SU-DHL-6 (cell line): ENCODE measurements at regions not wholly inside any gene's neighbourhood (a gene's known extent, or its start where the extent isn't known, plus 50 kb on each side); places are given as distances from the start of the nearest gene placed in this dataset.

ENCODE experiments used
- H2AFZ ChIP-seq: fragments of 200-600 bp; sonication (generic); 2 replicates; pipeline ENCODE4 v1.6.1; 2014; ENCODE audit warnings: low read depth, mild to moderate bottlenecking, moderate library complexity, mixed read lengths, antibody characterized with exemption, low read length; ENCODE audit not compliant: severe bottlenecking
- H3F3A ChIP-seq: fragments of 200-600 bp; shearing (Covaris generic); 2 replicates; pipeline ENCODE4 v1.6.0; 2016; ENCODE audit warnings: antibody characterized with exemption, mild to moderate bottlenecking; ENCODE audit not compliant: insufficient read depth
- H3K27ac ChIP-seq: fragments of 200-600 bp; sonication (generic); 2 replicates; pipeline ENCODE4 v1.5.1; 2016; ENCODE audit warnings: low read depth, mild to moderate bottlenecking, low read length, moderate library complexity, mixed read lengths
- H3K27me3 ChIP-seq: fragments of 200-600 bp; sonication (generic), shearing (Covaris generic); 2 replicates; pipeline ENCODE4 v1.6.0; 2014; ENCODE audit warnings: mild to moderate bottlenecking, low read length
- H3K36me3 ChIP-seq: fragments of 200-600 bp; sonication (generic); 2 replicates; pipeline ENCODE4 v1.6.1; 2014; ENCODE audit warnings: mild to moderate bottlenecking, low read length, mixed read lengths
- H3K4me2 ChIP-seq: fragments of 300-600, 200-600 bp; shearing (Covaris generic), sonication (generic); 2 replicates; pipeline ENCODE4 v1.6.0; 2014; ENCODE audit warnings: low read length, low read depth, mild to moderate bottlenecking; ENCODE audit not compliant: poor library complexity, severe bottlenecking
- H3K4me3 ChIP-seq: fragments of 200-600 bp; sonication (generic); 2 replicates; pipeline ENCODE4 v1.5.1; 2014; ENCODE audit warnings: antibody characterized with exemption, low read length, mild to moderate bottlenecking, mixed read lengths; ENCODE audit not compliant: insufficient read depth, poor library complexity, severe bottlenecking
- H3K79me2 ChIP-seq: fragments of 200-600 bp; sonication (generic); 2 replicates; pipeline ENCODE4 v1.6.1; 2014; ENCODE audit warnings: mild to moderate bottlenecking, low read length, moderate library complexity; ENCODE audit not compliant: insufficient read depth
- H3K9ac ChIP-seq: fragments of 200-600 bp; sonication (generic); 2 replicates; pipeline ENCODE4 v1.7.0; 2014; ENCODE audit warnings: mild to moderate bottlenecking, low read length
- H3K9me2 ChIP-seq: fragments of 200-600 bp; sonication (generic); replicated peaks from 2 replicates; pipeline ENCODE4 v1.6.1; 2014; ENCODE audit warnings: low read length; ENCODE audit not compliant: insufficient read depth
- H3K9me3 ChIP-seq: fragments of 200-600 bp; sonication (generic); 2 replicates; pipeline ENCODE4 v1.6.1; 2014; ENCODE audit warnings: low read length, mixed read lengths; ENCODE audit not compliant: insufficient read depth
- H4K20me1 ChIP-seq: fragments of 200-600 bp; sonication (generic); 2 replicates; pipeline ENCODE4 v1.6.1; 2014; ENCODE audit warnings: low read depth, mild to moderate bottlenecking, antibody characterized with exemption, low read length, moderate library complexity, mixed read lengths
- CTCF ChIP-seq: fragments of 200-600 bp; sonication (generic); IDR thresholded peaks from one replicate; pipeline ENCODE4 v1.5.1; 2017; ENCODE audit warnings: antibody characterized with exemption, mild to moderate bottlenecking, low read length, moderate library complexity; ENCODE audit not compliant: insufficient read depth, poor library complexity, severe bottlenecking
- EZH2phosphoT487 ChIP-seq: fragments of 200-600 bp; sonication (generic), shearing (Covaris generic); conservative IDR thresholded peaks from 2 replicates; pipeline ENCODE4 v1.6.1; 2018; ENCODE audit warnings: mild to moderate bottlenecking, antibody characterized with exemption, low read length, moderate library complexity, mixed read lengths

- Histone ChIP-seq H4K20me1 (no peaks in the 10 kb centered on the region), H3K27ac (no peak overlapping the region), H3F3A (no peaks in the 10 kb centered on the region), H3K9ac (no peak overlapping the region), H3K36me3 (no peaks in the 10 kb centered on the region), H3K9me2 (no peaks in the 10 kb centered on the region), H3K4me3 (no peak overlapping the region), H3K79me2 (no peaks in the 10 kb centered on the region), H2AFZ (no peak overlapping the region), H3K27me3 (no peaks in the 10 kb centered on the region), H3K9me3 (no peaks in the 10 kb centered on the region), H3K4me2 (no peak overlapping the region)
- TF ChIP-seq CTCF (no peak), EZH2phosphoT487 (no peak)
These were observed 114.1 kb downstream of the RAB38 start for GRCh38 chr11:88061111-88061510.

DNA sequence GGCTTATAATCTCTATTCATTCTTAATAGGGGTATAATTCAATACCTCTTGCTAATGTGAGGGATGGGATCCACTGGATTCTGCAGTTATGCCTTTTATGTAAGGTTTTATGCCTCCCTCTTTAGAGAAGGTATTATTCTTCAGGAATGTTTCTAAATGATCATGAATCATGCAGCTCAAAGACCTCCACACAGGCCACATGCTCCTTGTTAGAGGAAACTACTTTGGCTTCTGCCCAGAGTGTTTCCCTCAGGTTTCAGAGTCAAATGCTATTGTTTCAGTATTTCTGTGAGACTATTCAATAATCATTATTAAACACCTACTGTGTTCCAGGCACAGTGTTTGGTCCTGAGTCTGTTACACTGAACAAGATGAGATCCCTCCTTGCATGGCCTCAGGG lies 115.9 kb downstream of the RAB38 start:
- H3K27ac ChIP-seq = no peak overlapping the region
- no peaks in the 10 kb centered on the region for H3K27me3 ChIP-seq
- TF ChIP-seq CTCF = no peak
- no peak for TF ChIP-seq EZH2phosphoT487
- H3K9me3 ChIP-seq = no peaks in the 10 kb centered on the region
- no peaks in the 10 kb centered on the region for H3K36me3 ChIP-seq
- H3F3A ChIP-seq = no peaks in the 10 kb centered on the region
- H3K9ac ChIP-seq = no peak overlapping the region
- no peak overlapping the region for H2AFZ ChIP-seq
- H3K4me2 ChIP-seq = no peak overlapping the region
- no peaks in the 10 kb centered on the region for H3K79me2 ChIP-seq
- no peak overlapping the region for H3K4me3 ChIP-seq
- no peaks in the 10 kb centered on the region for H4K20me1 ChIP-seq
- H3K9me2 ChIP-seq = no peaks in the 10 kb centered on the region

- no peak overlapping the region for H3K27ac ChIP-seq
- no peaks in the 10 kb centered on the region for H3K9me2 ChIP-seq
These were observed 123.8 kb downstream of the RAB38 start for GRCh38 chr11:88051396-88051795.

More at GRCh38 chr11:88051396-88051795, 123.8 kb downstream of the RAB38 start:
- Histone ChIP-seq H3K4me2 (no peak overlapping the region), H3K79me2 (no peaks in the 10 kb centered on the region), H3K36me3 (no peaks in the 10 kb centered on the region), H2AFZ (no peak overlapping the region), H4K20me1 (no peaks in the 10 kb centered on the region), H3K9ac (no peak overlapping the region), H3K27me3 (no peaks in the 10 kb centered on the region), H3K4me3 (no peak overlapping the region), H3K9me3 (no peaks in the 10 kb centered on the region), H3F3A (no peaks in the 10 kb centered on the region)
- TF ChIP-seq CTCF (no peak), EZH2phosphoT487 (no peak)
